ENCODE measurements at regions not wholly inside any gene's neighbourhood (a gene's known extent, or its start where the extent isn't known, plus 50 kb on each side); places are given as distances from the start of the nearest gene placed in this dataset.

DNA sequence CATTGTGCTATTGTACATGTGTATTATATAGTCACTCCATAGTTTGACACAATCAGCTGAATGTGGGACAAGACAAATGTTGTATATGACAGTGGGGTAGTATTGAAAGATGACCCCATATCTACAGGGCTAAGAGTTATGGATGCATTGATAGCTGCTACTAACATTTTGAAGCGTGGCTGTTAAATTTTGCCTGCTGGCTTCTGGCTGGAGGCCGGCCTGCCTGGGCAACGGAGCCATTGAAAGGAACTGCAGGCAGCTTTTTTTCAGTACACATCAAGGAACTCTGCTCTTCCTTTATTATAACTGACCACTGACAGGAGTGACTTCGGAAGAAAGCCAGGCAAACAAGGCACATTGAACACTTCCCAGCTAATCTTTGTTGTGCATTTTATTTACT lies 76.1 kb upstream of the TMEM33 start:
- DNase-seq (ENCODE audit: low read depth), result no peak

DNA sequence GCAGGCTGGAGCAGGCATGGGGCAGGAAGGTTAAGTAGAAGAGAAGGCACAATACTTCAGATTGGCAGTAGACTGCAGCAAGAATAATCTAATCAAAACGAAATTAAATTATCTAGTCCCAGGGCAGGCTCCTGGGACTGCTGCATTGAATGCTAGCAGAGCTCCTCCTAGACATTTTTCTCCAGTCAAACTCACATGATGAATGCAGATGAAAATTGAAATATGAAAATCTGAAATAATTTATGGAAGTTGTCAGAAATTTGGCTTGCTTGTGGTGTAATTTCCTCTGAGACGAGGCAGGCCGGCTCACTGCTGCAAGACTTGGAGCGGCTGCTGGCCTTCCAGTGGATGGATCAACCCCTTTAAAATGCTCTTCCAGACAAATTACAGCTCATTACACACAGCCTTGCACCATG lies 78.0 kb upstream of the TMEM33 start:
- DNase-seq (ENCODE audit: low read depth), result no peak

DNA sequence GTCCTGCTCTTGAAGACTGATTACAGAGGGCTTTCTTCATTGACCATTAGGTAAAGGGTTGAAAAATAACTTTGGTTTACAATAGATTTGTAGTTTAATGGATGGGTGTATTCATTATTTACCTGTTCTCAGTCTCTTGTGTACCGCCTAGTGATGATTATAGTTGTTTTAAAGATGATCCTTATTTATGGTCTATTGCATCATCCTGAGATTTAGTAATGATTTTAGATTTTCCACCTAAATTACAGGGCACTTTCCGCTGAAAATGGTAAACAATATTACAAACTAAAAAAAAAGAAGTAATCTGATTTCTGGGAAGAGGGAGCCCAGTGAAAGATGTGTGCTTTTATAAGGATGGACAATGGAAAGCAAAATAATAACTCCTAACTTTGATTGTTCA lies 78.4 kb upstream of the TMEM33 start:
- DNase-seq (ENCODE audit: low read depth), result no peak

DNA sequence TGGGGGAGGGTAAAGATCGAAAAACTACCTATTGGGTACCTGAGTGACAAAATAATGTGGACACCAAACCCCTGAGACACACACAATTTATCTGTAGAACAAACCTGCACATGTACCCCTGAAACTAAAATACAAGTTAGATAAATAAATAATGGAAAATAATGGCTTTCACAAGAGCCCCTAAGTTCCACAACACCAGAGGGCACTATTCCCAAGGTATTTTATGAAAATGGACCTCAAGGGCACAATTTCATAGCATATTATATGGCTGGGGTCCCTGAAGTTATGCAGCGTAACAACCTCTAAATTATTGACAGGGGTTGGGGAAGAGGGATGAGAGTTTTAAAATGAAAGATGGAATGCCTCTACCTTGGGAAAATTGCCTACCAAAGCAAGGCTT lies 81.3 kb upstream of the TMEM33 start:
- no peak for DNase-seq (ENCODE audit: low read depth)

DNA sequence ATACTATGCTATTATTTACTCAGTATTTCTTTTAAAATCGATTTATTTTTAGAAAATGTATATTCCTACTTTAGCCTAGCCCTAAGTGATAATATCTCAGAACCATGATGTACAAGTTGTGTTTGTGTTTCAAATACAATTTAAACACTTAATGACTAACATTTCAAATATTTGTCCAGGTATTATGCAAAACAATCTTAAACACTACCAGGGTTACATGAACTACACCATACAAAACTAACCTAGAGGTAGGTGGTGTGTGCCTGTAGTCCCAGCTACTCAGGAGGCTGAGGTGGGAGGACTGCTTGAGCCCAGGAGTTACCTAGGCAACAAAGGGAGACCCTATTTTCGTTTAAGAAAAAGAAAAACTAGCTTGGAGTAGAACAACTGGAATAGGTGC lies 83.0 kb upstream of the TMEM33 start:
- DNase-seq (ENCODE audit: low read depth), result no peak

DNA sequence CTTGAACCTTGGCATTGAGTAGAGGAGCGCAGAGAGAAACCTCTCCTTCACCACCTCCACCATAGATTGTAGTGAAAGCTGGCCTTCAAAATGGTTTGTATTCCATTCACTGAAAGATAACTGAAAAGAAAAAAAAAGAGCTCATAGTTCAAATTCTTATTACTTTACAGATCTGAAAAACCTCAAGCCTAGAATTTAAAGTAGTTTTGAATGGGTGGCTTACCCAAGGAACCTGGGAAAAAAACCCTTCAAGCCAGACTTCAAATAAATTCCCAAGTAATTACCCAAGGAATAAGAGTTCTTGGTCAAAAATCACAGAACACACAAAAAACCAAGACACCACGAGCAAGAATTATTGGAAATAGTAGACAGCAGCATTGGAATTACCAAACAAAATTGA lies 83.6 kb upstream of the TMEM33 start:
- DNase-seq (ENCODE audit: low read depth), result no peak

DNA sequence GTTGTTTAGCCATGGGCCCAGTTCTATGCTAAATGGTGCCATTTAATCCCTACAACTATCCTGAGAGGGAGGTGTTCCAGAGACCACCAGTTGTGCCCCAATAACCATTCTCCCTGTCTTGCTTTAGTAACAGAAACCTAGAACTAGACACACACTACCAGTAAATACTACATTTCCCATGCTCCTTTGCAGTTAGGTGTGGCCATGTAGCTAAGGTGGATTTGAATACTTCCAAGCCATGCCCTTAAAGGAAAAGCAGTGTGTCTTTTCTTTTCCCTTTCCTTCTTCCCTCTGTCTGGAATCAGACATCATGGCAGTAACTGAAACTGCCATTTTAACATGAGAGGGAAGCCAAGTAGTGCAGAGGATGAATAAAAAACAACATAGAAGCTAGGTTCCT lies 90.9 kb upstream of the TMEM33 start:
- DNase-seq (ENCODE audit: low read depth), result no peak

DNA sequence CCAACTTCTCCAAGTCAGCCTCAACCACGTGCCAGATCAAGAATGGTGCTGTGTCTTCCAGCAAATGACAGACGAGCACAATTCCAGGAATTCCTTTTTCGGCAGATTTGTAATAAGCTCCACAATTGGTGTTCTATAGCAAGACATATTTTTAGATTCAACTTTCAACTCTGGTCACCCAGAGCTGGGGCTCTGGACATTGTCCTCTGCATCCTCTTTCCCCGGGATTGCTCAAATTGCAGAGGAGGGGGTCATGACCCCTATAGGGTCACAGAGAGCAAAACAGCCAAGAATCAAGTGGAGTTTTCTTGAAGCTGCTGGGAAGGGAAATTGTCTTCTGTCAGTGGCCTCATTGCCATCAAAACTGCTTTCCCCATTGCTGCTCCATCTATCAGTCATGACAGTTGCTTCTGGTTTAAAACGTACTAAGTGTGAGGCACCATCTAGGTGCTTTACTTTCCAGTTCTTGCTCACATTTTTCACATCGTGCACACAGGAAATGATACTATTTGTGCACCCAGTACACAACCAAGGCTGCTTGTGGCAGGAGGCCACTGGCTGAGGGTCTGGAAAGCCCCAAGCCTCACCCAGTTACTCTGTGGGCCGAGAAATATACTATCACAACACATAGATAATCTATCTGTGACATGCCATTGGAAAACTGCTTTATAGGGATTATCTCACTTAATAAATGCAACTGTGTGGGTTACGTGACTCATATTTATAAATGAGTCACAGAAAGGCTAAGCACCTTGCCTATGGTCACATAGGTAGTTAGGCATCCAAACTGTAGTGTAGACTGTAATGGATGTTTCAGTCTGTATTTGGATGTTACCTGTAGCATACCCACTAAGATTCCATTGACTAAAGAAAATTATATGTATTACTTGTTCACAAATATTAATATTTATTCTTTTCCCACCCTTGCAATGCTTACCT lies 91.7 kb upstream of the PHOX2B start:
- DNase-seq (ENCODE audit: low read depth), result no peak

DNA sequence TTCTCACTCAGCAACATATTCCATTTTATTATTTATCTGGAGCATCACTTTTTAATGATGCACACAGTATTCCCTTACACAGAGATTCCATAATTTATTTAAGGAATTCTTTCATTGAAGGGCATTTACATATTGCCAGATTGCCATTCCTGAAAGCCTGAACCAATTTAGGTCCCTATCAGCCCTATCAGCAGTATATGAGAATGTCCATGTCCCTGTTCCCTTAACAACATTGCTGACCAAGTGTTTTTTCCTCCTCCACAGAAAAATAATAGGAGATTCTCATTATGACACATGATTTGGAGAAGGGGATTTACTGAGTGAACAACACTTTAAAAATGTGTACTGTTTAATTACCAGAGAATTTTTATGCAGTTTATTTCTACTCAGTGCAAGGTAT lies 90.1 kb upstream of the PHOX2B start:
- DNase-seq (ENCODE audit: low read depth), result no peak

DNA sequence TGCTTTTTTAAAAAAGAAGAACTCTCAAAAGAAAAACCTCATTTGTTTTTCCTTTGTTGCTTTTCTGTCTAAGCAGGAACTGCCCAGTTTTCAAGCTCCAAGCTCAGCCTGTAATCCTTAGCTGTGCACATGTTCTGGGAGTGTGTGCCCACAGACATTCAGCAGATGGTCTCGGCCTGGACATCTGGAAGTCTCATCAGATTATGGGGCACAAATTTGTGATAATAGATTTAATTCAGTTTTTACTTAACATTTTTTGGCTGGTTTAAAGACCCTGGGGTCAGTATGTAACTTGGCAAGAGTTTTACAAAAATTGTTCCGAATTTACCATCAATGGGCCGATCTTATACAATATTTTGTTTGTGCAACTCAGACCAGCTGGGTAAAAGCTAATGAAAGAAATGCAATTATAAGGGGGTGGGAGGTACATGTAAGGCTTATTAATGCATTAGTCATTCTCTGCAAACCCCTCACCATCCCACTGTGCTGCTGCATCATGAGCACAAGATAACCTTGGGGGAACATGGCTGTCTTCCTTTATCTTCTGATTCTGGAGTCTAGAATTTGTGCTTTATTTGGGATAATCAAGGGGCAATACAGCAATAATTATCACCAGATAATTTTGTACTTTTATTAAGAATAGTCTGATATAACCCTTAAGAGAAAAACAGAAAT lies 86.9 kb upstream of the PHOX2B start:
- DNase-seq (ENCODE audit: low read depth), result no peak

DNA sequence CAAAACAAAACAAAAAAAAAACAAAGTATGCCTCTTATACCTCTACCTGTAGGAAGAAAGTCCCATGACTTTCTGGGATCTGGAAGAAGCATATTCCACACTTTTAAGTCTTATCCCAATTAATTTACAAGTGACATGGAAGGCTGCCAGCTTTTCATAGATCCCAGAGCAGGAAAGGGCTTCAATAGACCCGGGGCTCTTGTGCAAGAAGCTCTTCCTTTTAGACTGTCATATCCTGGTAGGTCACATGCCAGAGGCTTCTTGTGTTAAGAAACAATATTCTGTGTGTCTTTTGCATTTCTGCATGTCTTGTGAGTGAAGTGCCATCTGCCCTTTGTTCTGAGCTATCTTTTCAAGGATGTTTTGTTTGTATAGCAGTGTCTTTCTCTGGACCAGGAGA lies 84.4 kb upstream of the PHOX2B start:
- no peak for DNase-seq (ENCODE audit: low read depth)

DNA sequence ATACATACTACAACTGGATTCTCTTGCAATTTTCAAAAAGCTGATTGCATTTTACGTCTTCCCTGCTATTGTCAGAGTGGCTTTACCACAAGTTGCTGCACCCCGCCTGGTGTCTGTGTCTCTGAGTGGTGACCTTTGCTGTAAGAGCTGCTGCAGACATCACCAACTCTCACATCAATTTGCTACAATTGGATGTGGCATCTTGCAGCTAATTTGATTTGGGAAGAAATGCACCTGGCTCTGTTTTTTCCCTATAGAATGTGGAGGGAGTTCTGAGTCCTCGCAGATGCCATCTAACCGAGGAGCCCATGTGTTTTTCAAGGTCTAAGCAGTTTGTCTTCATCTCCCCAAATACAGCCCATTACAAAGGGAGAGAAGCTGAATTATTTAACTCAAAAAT lies 73.8 kb upstream of the PHOX2B start:
- DNase-seq (ENCODE audit: low read depth), result no peak

DNA sequence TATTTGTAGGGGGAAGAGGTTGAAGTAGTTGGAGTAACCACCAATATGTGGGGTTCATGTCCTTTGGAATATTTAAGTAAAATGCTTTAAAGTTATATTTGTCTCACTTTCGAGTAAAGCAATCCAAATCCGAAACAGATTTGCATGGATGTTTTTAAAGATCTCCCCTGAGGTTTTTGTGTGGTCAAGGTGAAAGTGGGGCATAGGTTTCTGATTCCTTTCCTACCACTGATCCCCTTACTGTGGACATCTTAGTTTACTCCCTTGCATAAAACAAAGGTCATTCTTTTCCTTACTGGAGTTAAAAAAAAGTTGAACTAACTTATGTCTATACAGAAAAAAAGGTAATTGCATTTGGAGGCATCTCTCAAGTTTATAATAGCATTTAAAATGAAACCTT lies 71.9 kb upstream of the PHOX2B start:
- no peak for DNase-seq (ENCODE audit: low read depth)

DNA sequence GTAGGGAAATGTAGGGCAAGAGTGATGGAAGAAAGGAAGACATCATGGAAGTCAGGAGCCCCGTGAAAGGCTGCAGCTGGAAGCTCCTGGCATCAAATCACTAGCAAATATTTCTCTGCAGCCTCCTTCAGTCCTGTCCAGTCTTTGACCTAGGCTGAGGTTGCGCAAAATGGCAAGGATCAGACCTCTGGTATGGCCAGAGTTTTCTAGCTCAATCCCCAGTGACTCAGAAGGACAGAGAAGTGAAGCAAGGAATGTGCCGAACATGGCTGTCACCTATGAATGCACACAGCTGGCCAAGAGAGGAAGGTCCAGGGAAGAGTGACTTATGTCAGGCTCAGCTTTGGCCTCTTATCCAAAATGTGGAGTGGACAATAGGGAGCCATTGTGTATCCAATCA lies 71.1 kb upstream of the PHOX2B start:
- no peak for DNase-seq (ENCODE audit: low read depth)

DNA sequence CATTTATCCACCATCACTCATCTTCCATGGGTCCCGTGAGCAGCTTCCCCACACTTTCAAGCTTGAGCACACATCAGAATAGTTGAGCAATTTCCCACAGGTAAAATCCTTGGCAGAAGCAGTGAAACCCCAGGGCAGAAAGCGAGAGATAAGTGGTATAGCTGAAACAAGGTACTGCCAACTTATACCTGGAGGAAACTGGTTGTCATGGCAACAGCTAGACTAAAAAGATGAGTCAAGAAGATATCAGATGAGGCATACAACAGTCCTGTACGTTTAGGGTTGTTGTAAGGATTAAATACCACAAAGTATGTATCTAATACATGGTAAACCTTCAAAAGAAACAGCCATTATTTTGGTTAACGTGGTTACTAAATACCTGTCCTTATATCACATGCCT lies 66.9 kb upstream of the PHOX2B start:
- DNase-seq (ENCODE audit: low read depth), result no peak

DNA sequence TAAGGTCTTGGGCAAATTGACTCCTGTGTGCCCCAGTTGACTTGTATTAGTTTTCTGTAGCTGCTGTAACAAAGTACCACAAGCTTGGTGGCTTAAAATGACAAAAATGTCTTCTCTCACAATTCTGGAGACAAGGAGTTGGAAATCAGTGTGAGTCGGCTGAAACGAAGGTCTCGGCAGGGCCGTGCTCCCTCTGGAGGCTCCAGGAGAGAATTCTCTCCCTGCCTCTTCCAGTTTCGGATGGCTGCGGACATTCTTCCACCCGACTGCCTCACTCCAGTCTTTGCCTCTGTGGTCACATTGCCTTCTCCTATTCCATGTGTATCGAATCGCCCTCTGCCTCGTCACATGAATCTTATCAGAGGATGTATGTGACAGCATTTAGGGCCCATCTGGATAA lies 66.0 kb upstream of the PHOX2B start:
- DNase-seq (ENCODE audit: low read depth), result no peak

DNA sequence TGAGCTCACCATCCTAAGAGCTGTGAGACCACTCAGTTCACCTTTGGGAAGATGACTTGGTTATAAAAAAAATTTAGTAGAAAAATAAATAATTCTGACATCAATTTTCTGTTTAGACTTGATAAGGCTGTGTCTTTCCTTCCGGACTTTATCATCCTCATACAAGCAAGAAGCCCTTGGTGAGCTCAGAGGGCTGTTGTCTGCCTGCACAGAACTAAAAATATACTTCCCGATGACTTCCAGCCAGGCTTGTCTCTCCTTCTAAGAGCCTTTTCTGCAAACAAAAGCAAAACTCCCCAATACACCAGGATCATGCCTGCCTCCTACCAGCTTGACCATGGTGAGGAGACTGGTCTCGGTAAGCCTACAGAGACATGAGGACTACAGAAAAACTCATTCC lies 58.3 kb upstream of the PHOX2B start:
- no peak for DNase-seq (ENCODE audit: low read depth)

DNA sequence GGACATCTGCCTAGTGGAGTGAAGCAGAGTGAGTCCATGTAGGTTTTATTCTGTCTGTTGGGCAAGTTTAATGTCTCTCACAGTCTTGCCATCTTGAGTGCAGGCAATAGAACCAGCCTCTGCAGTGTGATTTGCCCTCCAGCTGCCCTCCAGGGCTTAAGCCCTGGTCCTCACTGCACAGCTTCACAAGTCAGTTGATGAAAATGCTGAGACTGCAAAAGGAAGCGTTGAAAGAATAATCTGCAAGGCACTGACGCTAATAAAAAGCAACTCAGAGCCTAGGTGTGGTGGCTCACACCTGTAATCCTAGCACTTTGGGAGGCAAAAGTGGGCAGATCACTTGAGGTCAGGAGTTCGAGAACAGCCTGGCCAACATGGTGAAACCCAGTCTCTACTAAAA lies 54.1 kb upstream of the PHOX2B start:
- no peak for DNase-seq (ENCODE audit: low read depth)

DNA sequence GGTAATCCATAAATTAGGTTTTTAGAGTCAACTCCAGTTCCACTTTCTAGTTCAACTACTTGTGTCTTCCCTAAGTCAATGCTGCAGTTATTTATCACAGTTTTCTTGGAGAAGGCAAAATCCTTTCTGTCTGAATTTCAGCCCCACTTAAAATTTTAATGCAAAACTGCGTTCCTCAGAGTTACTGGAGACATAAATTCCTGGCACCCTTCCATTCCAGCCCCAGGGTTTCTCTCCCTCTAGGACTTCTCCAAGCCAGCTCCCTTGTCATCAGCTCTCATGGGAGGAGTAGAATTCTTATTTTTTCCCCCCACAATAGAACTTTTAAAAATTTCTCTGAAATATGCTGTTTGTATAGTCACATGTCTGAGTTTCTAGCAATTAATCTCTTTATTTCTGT lies 50.6 kb upstream of the PHOX2B start:
- DNase-seq (ENCODE audit: low read depth), result no peak

Data from activated T-cell treated with anti-CD3 and anti-CD28 coated beads for 24 hours (primary cell).